Activated T-cell treated with anti-CD3 and anti-CD28 coated beads, Interleukin-2, amount 50 U/mL, for 72 hours (primary cell): ENCODE measurements at regions not wholly inside any gene's neighbourhood (a gene's known extent, or its start where the extent isn't known, plus 50 kb on each side); places are given as distances from the start of the nearest gene placed in this dataset.

Experiments
- ATAC-seq, 2 donors: fragments of 150-1000 bp; cut with Tn5 transposase; replicated peaks in 1 of 2; 2 replicates each; pipeline ENCODE4 v1.10.0; 2021; ENCODE audit warnings: moderate library complexity in 2 of 2, mild to moderate bottlenecking in 1 of 2
- DNase-seq, 2 donors: peaks; one replicate each; pipeline ENCODE4 v3.0.0; 2021 to 2022; ENCODE audit warnings: mixed read lengths in 1 of 2
- H3K27ac Mint-ChIP-seq: one replicate; pipeline ENCODE4 v1.8.0; 2022; ENCODE audit warnings: mild to moderate bottlenecking, moderate library complexity, mixed read lengths
- H3K27me3 Mint-ChIP-seq: one replicate; pipeline ENCODE4 v1.8.0; 2022; ENCODE audit warnings: low read depth, mixed read lengths
- H3K36me3 Mint-ChIP-seq, 2 donors: one replicate each; pipeline ENCODE4 v1.8.0; 2022; ENCODE audit warnings: mixed read lengths in 2 of 2, mild to moderate bottlenecking in 1 of 2; ENCODE audit not compliant: insufficient read depth in 2 of 2
- H3K4me1 Mint-ChIP-seq: one replicate; pipeline ENCODE4 v1.8.0; 2022; ENCODE audit warnings: low read depth, mixed read lengths
- H3K4me3 Mint-ChIP-seq, 2 donors: one replicate each; pipeline ENCODE4 v1.8.0; 2022; ENCODE audit warnings: mild to moderate bottlenecking in 2 of 2, mixed read lengths in 2 of 2, moderate library complexity in 2 of 2
- H3K9me3 Mint-ChIP-seq, 2 donors: one replicate each; pipeline ENCODE4 v1.8.0; 2022; ENCODE audit warnings: mixed read lengths in 2 of 2

DNA sequence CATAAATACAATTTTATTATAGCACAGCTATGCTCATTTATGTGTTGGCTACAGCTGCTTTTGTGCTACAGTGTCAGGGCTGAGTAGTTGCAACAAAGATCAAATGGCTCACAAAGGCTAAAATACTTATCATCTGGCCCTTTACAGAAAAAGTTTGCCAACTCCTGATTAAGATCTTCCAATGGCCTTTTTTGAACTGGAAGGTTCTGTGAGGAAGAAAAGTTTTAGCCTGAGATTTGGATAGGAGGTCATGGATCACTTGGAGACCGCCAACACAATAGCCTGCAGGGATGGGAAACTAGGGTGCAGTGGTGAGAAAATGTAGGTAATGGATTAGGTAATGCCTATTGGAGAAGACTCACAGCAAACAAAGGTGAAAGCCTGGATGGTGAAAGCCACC lies 169.8 kb downstream of the NOC3L start:
- H3K4me3 Mint-ChIP-seq, result no peak overlapping the region
- H3K4me1 Mint-ChIP-seq, result no peaks in the 10 kb centered on the region
- no peaks in the 10 kb centered on the region for H3K9me3 Mint-ChIP-seq

DNA sequence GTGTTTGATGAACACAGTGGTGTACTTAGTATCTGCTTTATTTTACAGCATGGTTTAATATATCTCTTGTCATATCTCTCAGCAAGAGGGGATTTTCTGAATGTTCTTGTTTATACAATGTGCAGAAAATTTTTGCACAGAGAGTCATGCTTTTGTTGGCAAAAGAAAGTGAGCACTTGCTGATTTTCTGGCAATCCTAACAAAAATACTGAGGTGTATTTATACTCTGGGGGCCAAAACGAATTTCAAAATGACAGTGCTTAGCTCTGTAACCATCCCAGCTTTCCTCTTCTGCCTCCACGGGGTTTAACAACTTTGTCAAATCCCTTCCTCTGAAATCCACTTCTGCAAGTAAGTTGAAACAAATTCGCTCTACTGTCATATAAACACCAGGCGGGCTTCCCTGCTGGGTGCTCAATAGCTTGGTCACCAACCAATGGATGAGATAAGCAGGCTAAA lies 169.2 kb downstream of the NOC3L start:
- no peak overlapping the region for H3K27ac Mint-ChIP-seq
- DNase-seq, result no peak
- H3K4me1 Mint-ChIP-seq, result no peaks in the 10 kb centered on the region
- no peaks in the 10 kb centered on the region for H3K36me3 Mint-ChIP-seq
- no peak for ATAC-seq
- no peak overlapping the region for H3K4me3 Mint-ChIP-seq
- no peaks in the 10 kb centered on the region for H3K9me3 Mint-ChIP-seq
- H3K27me3 Mint-ChIP-seq, result peaks cover 7% of the 10 kb centered on the region

More for the DNA sequence above, 169.8 kb downstream of the NOC3L start:
- Mint-ChIP-seq H3K27me3 (peaks cover 7% of the 10 kb centered on the region), H3K27ac (no peak overlapping the region), H3K36me3 (no peaks in the 10 kb centered on the region)
- no peak for DNase-seq
- ATAC-seq, result no peak

DNA sequence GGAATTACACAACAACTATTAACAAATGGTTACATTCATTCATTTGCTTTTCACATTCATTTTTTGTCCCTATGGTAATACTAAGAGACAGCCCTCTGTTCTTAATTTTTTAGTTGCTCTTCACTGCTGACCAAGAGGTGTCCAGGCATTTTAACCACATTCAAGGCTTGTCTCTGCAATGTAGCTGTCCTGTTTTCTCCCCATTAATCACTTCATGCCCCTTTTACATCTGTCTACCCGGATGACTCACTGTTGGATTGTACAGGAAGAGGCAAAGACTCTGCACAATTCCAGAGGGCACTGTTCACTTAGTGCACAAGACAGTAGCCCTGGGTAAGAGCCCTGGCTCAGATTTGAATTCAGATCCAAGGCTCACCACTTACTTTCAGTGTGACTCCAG lies 168.5 kb downstream of the NOC3L start:
- Mint-ChIP-seq H3K36me3 (no peaks in the 10 kb centered on the region), H3K4me1 (no peaks in the 10 kb centered on the region), H3K4me3 (no peak overlapping the region), H3K27ac (no peak overlapping the region), H3K9me3 (no peaks in the 10 kb centered on the region), H3K27me3 (peaks cover 7% of the 10 kb centered on the region)
- DNase-seq, result no peak
- no peak for ATAC-seq

DNA sequence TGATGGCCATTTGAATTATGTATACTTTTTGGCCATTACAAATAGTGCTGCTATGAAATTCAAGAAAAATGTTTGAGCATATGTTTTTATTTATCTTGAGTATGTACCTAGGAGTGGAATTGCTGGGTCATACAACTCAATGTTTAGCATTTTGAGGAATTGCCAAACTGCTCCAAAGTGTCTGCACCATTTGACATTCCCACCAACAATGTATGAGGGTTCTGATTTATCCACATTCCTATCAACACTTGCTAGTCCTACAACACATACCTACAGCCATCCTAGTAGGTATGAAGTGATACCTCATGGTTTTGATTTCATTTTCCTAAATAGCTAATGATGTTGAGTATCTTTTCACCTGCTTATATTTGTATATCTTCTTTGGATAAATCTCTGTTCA lies 165.5 kb downstream of the NOC3L start:
- Mint-ChIP-seq H3K27me3 (no peaks in the 10 kb centered on the region), H3K36me3 (no peaks in the 10 kb centered on the region), H3K4me3 (no peak overlapping the region), H3K9me3 (no peaks in the 10 kb centered on the region), H3K27ac (no peak overlapping the region), H3K4me1 (no peaks in the 10 kb centered on the region)
- DNase-seq (no peak), ATAC-seq (no peak)

DNA sequence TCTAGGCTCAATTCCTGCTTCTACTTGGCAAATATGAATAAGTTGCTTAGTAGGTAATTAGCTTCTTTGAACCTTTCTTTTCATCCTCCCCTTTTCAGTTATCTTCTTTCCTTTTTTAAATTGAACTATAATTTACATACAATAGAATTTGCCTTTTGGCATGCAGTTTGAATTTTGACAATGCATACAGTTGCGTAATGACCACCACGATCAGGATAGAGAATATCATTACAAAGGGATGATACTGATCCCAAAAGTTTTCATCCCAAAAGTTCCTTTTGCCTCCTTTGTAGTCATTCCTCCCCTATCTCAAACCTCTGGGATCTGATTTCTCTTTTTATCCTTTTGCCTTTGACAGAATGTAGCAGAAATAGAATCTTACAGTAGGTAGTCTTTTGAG lies 164.4 kb downstream of the NOC3L start:
- Mint-ChIP-seq H3K27ac (no peak overlapping the region), H3K36me3 (no peaks in the 10 kb centered on the region), H3K4me3 (no peak overlapping the region), H3K27me3 (no peaks in the 10 kb centered on the region), H3K9me3 (no peaks in the 10 kb centered on the region), H3K4me1 (no peaks in the 10 kb centered on the region)
- DNase-seq, result no peak
- no peak for ATAC-seq

DNA sequence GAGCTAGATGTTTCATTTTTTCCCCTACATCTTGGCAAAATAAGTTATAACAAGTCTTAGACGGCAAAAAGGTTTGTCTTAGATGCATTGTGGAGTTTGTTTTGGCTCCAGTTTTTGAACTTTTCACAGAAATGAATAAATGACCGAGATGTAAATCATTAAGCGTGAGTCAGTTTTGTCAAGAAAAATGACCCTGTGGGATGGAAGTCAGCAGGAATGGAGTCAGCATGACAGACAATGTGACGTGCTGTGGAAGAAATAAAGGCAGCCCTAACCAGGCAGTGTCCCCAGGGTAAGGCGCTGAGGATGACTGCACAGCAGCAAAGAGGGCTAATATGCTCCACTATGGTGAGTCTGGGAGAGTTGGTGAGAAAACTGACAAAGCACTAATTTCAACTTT lies 163.2 kb downstream of the NOC3L start:
- H3K9me3 Mint-ChIP-seq, result no peaks in the 10 kb centered on the region
- DNase-seq (no peak), ATAC-seq (no peak)
- H3K4me3 Mint-ChIP-seq, result no peak overlapping the region
- H3K27me3 Mint-ChIP-seq, result no peaks in the 10 kb centered on the region
- no peaks in the 10 kb centered on the region for H3K36me3 Mint-ChIP-seq
- H3K4me1 Mint-ChIP-seq, result no peaks in the 10 kb centered on the region
- no peak overlapping the region for H3K27ac Mint-ChIP-seq

DNA sequence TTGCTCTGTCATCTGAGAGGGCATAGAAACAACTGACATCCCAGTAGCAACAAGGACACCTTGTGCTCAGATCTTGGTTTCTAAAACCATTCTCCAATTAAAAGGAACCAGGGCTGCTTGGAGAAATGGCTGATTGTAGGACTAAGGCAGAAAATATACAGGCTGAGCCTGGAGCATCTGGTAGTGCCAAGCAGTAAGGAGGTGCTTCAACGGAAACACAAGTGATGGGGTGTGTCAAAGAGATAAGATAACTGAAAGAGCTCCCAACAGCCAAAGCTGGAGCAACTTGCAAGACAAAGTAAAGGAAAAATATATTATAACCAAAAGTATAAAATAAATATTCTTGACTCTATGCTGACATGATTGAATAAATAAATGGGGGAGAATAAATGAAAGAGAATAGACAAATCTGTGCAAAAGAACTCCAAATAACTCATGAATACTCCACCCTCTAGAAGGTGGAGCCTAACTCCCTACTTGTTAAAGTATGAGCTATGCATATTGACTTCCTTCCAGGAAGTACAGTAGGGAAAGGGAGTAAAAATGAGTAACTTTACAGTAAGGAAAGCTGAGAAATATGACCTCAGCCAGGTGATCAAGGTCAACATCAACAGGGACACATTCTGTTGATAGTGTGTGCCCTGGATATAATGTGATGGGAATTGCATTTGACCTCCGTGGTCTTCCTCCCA lies 162.4 kb downstream of the NOC3L start:
- H3K27ac Mint-ChIP-seq, result no peak overlapping the region
- no peak for DNase-seq
- H3K36me3 Mint-ChIP-seq, result no peaks in the 10 kb centered on the region

DNA sequence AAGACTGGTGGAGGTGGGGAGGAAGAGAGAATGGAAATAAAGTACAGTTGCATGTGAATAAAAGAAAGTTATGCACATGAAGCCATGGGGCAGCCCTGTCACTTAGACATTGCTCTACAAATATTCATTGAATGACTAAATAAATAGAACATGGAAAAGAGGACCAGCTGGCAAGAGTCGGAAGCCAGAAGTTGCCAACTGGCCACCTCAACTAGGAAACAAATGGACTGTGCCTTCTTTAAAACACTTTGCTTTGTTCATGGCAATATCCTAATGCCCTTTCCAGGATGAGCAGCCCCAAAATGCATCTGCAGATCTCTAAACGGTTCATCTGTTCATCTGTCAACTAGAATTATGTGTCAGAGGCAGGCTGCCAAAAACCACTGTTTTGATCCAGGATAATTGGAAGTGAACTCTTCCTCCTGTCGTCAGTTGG lies 157.3 kb downstream of the NOC3L start:
- Mint-ChIP-seq H3K9me3 (peaks cover 0 to 2% of the 10 kb centered on the region in 2 donors), H3K4me1 (no peaks in the 10 kb centered on the region), H3K36me3 (no peaks in the 10 kb centered on the region), H3K27ac (no peak overlapping the region), H3K4me3 (no peak overlapping the region), H3K27me3 (no peaks in the 10 kb centered on the region)
- no peak for ATAC-seq
- no peak for DNase-seq

More for the DNA sequence above, 162.4 kb downstream of the NOC3L start:
- no peak overlapping the region for H3K4me3 Mint-ChIP-seq
- no peaks in the 10 kb centered on the region for H3K9me3 Mint-ChIP-seq
- no peak for ATAC-seq
- no peaks in the 10 kb centered on the region for H3K4me1 Mint-ChIP-seq
- H3K27me3 Mint-ChIP-seq, result no peaks in the 10 kb centered on the region

DNA sequence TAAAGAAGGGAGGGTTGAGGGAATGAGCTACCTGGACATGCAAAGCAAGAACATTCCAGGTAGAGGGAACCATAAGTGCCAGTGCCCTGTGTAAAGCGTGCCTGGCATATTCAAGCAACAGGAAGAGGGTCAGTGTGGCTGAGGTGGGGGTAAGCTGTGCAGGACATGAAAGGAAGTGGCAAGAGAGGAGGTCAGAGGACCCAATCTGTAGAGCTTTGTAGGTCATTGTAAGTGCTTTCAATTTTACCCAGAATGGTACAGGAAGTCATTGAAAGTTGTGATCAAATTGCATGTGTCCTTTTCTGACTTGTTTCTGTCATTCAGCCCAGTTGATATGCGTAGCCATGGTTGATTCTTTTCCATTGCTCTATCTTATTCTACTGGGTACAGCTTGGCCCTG lies 156.6 kb downstream of the NOC3L start:
- H3K9me3 Mint-ChIP-seq, result peaks cover 0 to 2% of the 10 kb centered on the region in 2 donors
- H3K4me3 Mint-ChIP-seq, result no peak overlapping the region
- ATAC-seq, result no peak
- H3K27me3 Mint-ChIP-seq, result no peaks in the 10 kb centered on the region
- H3K27ac Mint-ChIP-seq, result no peak overlapping the region
- DNase-seq, result no peak
- H3K36me3 Mint-ChIP-seq, result no peaks in the 10 kb centered on the region
- no peaks in the 10 kb centered on the region for H3K4me1 Mint-ChIP-seq

DNA sequence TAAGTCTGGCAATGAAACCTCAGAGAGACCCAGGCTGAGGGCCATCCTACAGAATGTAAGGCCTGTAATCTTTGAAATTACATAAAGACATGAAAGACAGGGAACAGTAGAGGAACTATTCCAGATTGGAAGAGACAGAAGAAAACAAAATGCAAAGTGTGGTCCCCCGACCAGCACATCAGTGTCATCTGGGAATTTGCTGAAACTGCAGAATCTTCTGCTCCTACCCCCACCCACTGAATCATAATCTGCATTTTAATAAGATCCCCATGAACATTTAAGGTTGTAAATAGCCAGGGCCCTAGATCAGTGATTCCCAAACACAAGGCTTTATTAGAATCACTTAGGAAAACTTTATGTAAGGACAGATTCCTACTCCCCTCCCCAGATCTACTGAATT lies 154.4 kb downstream of the NOC3L start:
- peaks cover 5% of the 10 kb centered on the region for H3K27me3 Mint-ChIP-seq

DNA sequence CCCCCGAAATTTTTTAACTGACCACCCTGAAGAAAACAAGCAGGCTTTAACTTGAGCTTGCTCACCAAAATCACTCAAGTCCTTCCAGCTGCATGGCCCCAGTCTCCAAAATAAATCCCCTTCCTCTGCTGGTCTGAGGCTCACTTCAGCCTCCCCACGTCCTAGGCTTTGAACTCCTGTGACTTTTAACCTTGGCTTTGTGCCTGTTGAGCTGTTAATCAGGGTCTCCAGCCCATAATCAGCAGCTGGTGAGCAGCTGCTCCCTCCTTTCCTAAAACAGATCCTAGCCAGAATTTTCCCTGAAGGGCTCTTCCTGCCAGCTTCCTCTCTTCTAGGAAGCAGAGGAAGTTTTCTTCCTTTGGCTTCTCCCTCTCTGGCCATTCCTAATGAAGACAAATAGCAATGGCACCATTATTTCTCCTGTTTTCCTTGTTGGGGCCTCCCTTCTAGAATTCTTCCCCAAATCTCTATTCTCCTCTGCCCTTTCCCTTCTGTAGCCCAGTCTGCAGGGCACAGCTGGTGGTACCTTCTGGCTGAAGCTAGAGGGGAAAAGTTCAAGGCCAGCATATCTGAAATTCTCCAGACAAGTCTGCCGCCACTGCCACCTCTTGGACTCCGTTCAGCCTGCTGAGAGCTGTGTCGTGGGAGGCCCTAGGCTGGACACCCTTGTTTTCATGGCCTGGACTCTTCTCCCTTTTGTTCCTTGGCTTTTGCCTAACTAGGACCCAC lies 152.1 kb downstream of the NOC3L start:
- H3K4me3 Mint-ChIP-seq, result no peak overlapping the region
- no peak for ATAC-seq
- H3K36me3 Mint-ChIP-seq, result no peaks in the 10 kb centered on the region
- H3K4me1 Mint-ChIP-seq, result no peaks in the 10 kb centered on the region
- no peak for DNase-seq
- peaks cover 21% of the 10 kb centered on the region for H3K27me3 Mint-ChIP-seq
- H3K9me3 Mint-ChIP-seq, result peaks cover 0 to 2% of the 10 kb centered on the region in 2 donors
- H3K27ac Mint-ChIP-seq, result no peak overlapping the region

More for the DNA sequence above, 154.4 kb downstream of the NOC3L start:
- H3K27ac Mint-ChIP-seq, result no peak overlapping the region
- H3K4me1 Mint-ChIP-seq, result no peaks in the 10 kb centered on the region
- DNase-seq (no peak), ATAC-seq (no peak)
- H3K4me3 Mint-ChIP-seq, result no peak overlapping the region
- H3K9me3 Mint-ChIP-seq, result peaks cover 0 to 2% of the 10 kb centered on the region in 2 donors
- no peaks in the 10 kb centered on the region for H3K36me3 Mint-ChIP-seq

DNA sequence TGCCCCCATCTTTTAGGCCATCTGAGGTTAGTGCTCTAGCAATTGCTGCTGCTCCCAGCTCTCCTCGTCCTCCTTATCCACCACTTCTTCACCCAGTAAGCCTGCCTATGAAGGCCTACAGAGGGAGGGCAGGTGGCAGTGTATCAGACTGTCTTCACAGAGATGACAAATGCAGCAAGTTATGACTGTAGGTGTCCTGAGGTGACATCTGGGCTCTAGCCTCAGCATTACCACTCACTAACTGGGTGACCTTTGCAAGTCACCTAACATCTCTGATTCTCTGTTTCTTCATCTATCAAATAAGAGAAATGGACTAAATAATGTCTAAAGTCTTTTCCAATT lies 151.6 kb downstream of the NOC3L start:
- no peak for ATAC-seq
- Mint-ChIP-seq H3K4me3 (no peak overlapping the region), H3K36me3 (no peaks in the 10 kb centered on the region), H3K27me3 (peaks cover 21% of the 10 kb centered on the region), H3K27ac (no peak overlapping the region), H3K9me3 (no peaks in the 10 kb centered on the region), H3K4me1 (no peaks in the 10 kb centered on the region)
- DNase-seq, result no peak

DNA sequence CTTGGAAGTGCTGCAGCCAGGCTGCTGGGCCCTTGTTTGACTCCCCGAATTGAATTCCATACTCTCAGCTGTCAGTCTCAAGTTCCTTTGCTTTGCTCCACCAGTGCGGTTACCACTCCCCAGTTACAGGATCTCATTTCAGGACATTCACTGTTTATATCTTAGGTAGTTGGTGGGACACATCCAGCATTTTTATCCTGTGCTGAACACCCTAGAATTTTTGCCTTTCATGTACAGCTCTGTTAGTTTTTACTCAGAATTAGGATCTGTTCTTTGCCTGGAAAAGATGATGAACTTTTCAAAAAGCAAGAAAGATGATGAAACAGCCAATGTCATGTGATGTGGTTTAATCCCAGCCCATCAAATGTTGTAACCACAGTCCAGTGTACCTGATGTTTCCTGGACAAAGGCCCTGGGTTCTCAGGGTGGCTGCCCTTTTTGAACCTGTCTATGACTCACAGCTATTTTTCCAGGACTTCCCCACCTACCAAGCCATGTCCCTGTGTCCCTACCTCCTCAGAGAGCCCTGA lies 149.7 kb downstream of the NOC3L start:
- DNase-seq, result no peak
- no peak for ATAC-seq
- H3K4me1 Mint-ChIP-seq, result no peaks in the 10 kb centered on the region
- H3K27me3 Mint-ChIP-seq, result peaks cover 27% of the 10 kb centered on the region
- H3K9me3 Mint-ChIP-seq, result no peaks in the 10 kb centered on the region
- no peaks in the 10 kb centered on the region for H3K36me3 Mint-ChIP-seq
- H3K27ac Mint-ChIP-seq, result no peak overlapping the region
- H3K4me3 Mint-ChIP-seq, result no peak overlapping the region
